ENCODE measurements at regions not wholly inside any gene's neighbourhood (a gene's known extent, or its start where the extent isn't known, plus 50 kb on each side); places are given as distances from the start of the nearest gene placed in this dataset.

DNA sequence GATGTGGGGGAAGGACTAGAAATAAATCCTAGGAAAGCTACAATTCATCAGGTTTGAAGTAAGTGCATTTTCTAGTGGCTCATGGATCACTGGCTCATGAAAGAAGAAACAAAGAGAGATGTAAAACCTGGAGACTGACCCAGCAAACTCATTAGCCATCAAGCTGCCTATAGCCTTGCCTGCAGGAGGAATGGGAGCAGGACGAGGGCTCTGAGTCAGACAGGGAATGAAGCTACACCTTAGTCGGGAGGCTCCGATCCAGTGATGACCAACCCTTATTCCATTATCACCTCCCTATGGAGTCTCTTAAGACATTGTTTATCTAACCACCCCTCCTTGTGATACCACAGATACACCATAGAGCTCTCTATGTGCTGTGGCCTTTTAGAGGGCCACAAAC, 112.5 kb upstream of the WDR11 start:
- H3K27ac Mint-ChIP-seq (ENCODE audit: unreplicated experiment) = no peak overlapping the region
- H3K4me3 Mint-ChIP-seq (ENCODE audit: unreplicated experiment) = no peak overlapping the region
- no peaks in the 10 kb centered on the region for H3K4me1 Mint-ChIP-seq (ENCODE audit: low read depth)
- no peak for TF ChIP-seq CTCF (IDR thresholded peaks at IDR 0.05)
- DNase-seq (ENCODE audit: low spot score) = no peak
- H3K9me3 Mint-ChIP-seq (ENCODE audit: low read depth) = no peaks in the 10 kb centered on the region
- H3K36me3 Mint-ChIP-seq (ENCODE audit: low read depth) = no peaks in the 10 kb centered on the region
- H3K27me3 Mint-ChIP-seq (ENCODE audit: low read depth) = peaks cover 31% of the 10 kb centered on the region

- Mint-ChIP-seq H3K27me3 (ENCODE audit: low read depth) (peaks cover 33% of the 10 kb centered on the region), H3K4me1 (ENCODE audit: low read depth) (no peaks in the 10 kb centered on the region)
Measured at GRCh38 chr10:120741396-120741795, 109.8 kb upstream of the WDR11 start.

DNA sequence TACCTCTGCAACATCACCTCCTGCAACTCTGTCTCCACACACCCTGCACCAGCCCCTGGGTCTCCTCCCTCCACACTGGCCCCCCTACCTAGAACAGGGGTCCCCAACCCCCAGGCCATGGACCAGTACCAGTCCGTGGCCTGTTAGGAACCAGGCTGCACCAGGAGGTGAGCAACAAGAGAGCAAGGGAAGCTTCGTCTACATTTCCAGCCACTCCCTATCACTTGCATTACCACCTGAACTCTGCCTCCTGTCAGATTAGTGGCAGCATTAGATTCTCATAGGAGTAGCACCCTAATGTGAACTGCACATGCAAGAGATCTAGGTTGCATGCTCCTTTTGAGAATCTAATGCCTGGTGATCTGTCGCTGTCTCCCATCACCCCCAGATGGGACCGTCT, 108.8 kb upstream of the WDR11 start:
- Mint-ChIP-seq H3K4me3 (ENCODE audit: unreplicated experiment) (no peak overlapping the region), H3K4me1 (ENCODE audit: low read depth) (no peaks in the 10 kb centered on the region), H3K27me3 (ENCODE audit: low read depth) (peaks cover 34% of the 10 kb centered on the region), H3K27ac (ENCODE audit: unreplicated experiment) (no peak overlapping the region), H3K9me3 (ENCODE audit: low read depth) (no peaks in the 10 kb centered on the region), H3K36me3 (ENCODE audit: low read depth) (no peaks in the 10 kb centered on the region)
- TF ChIP-seq CTCF (IDR thresholded peaks at IDR 0.05) = no peak
- DNase-seq (ENCODE audit: low spot score) = no peak

More at GRCh38 chr10:120741396-120741795, 109.8 kb upstream of the WDR11 start:
- DNase-seq (ENCODE audit: low spot score) = no peak
- no peak overlapping the region for H3K4me3 Mint-ChIP-seq (ENCODE audit: unreplicated experiment)
- H3K27ac Mint-ChIP-seq (ENCODE audit: unreplicated experiment) = no peak overlapping the region
- TF ChIP-seq CTCF (IDR thresholded peaks at IDR 0.05) = no peak
- H3K9me3 Mint-ChIP-seq (ENCODE audit: low read depth) = no peaks in the 10 kb centered on the region
- no peaks in the 10 kb centered on the region for H3K36me3 Mint-ChIP-seq (ENCODE audit: low read depth)

- DNase-seq (ENCODE audit: low spot score) = no peak
- H3K4me3 Mint-ChIP-seq (ENCODE audit: unreplicated experiment) = no peak overlapping the region
- H3K36me3 Mint-ChIP-seq (ENCODE audit: low read depth) = no peaks in the 10 kb centered on the region
- H3K9me3 Mint-ChIP-seq (ENCODE audit: low read depth) = no peaks in the 10 kb centered on the region
- H3K4me1 Mint-ChIP-seq (ENCODE audit: low read depth) = no peaks in the 10 kb centered on the region
- TF ChIP-seq CTCF (IDR thresholded peaks at IDR 0.05) = no peak
- H3K27ac Mint-ChIP-seq (ENCODE audit: unreplicated experiment) = no peak overlapping the region
- H3K27me3 Mint-ChIP-seq (ENCODE audit: low read depth) = peaks cover 23% of the 10 kb centered on the region
Measured at GRCh38 chr10:120744040-120744439, 107.1 kb upstream of the WDR11 start.

GRCh38 chr10:120746001-120746777, 105.0 kb upstream of the WDR11 start:
- H3K27ac Mint-ChIP-seq (ENCODE audit: unreplicated experiment) = no peak overlapping the region
- H3K27me3 Mint-ChIP-seq (ENCODE audit: low read depth) = peaks cover 27% of the 10 kb centered on the region
- H3K4me3 Mint-ChIP-seq (ENCODE audit: unreplicated experiment) = no peak overlapping the region
- TF ChIP-seq CTCF (IDR thresholded peaks at IDR 0.05) = no peak
- no peaks in the 10 kb centered on the region for H3K4me1 Mint-ChIP-seq (ENCODE audit: low read depth)
- H3K9me3 Mint-ChIP-seq (ENCODE audit: low read depth) = no peaks in the 10 kb centered on the region
- H3K36me3 Mint-ChIP-seq (ENCODE audit: low read depth) = no peaks in the 10 kb centered on the region
- DNase-seq (ENCODE audit: low spot score) = no peak
